Endodermal cell (in vitro differentiated cells): ENCODE measurements at regions not wholly inside any gene's neighbourhood (a gene's known extent, or its start where the extent isn't known, plus 50 kb on each side); places are given as distances from the start of the nearest gene placed in this dataset.

Source experiments
- DNase-seq: peaks from one replicate; pipeline ENCODE4 v3.0.0-alpha.2; 2017
- H3K27ac ChIP-seq: 2 replicates; pipeline ENCODE4 v1.5.1; 2013; ENCODE audit warnings: mild to moderate bottlenecking, low read depth, low read length, moderate library complexity
- H3K27me3 ChIP-seq: 2 replicates; pipeline ENCODE4 v1.6.1; 2013; ENCODE audit warnings: mild to moderate bottlenecking, low read length, moderate library complexity; ENCODE audit not compliant: insufficient read depth, control insufficient read depth, poor library complexity, severe bottlenecking
- H3K36me3 ChIP-seq: 2 replicates; pipeline ENCODE4 v1.7.0; 2013; ENCODE audit warnings: mild to moderate bottlenecking, low read length, moderate library complexity; ENCODE audit not compliant: control insufficient read depth, insufficient read depth
- H3K4me1 ChIP-seq: one replicate; pipeline ENCODE4 v1.7.0; 2013; ENCODE audit warnings: low read length; ENCODE audit not compliant: control insufficient read depth, insufficient read depth
- H3K4me3 ChIP-seq: 2 replicates; pipeline ENCODE4 v1.5.1; 2013; ENCODE audit warnings: mild to moderate bottlenecking, low read length, moderate library complexity
- H3K9ac ChIP-seq: 2 replicates; pipeline ENCODE4 v1.6.1; 2013; ENCODE audit warnings: mild to moderate bottlenecking, low read length, moderate library complexity; ENCODE audit not compliant: poor library complexity, severe bottlenecking; ENCODE audit errors: extremely low read depth
- H3K9me3 ChIP-seq: 2 replicates; pipeline ENCODE4 v1.6.1; 2013; ENCODE audit warnings: mild to moderate bottlenecking, low read length, moderate library complexity; ENCODE audit not compliant: control insufficient read depth
- H3K27ac Mint-ChIP-seq: 2 replicates; pipeline ENCODE4 v1.8.0; 2020; ENCODE audit warnings: mixed read lengths
- H3K27me3 Mint-ChIP-seq: 2 replicates; pipeline ENCODE4 v1.8.0; 2021; ENCODE audit warnings: mild to moderate bottlenecking, mixed read lengths; ENCODE audit not compliant: insufficient read depth
- H3K36me3 Mint-ChIP-seq: 2 replicates; pipeline ENCODE4 v1.8.0; 2020; ENCODE audit warnings: low read depth, mixed read lengths
- H3K4me1 Mint-ChIP-seq: 2 replicates; pipeline ENCODE4 v1.8.0; 2020; ENCODE audit warnings: mixed read lengths
- H3K4me3 Mint-ChIP-seq: 2 replicates; pipeline ENCODE4 v1.8.0; 2020; ENCODE audit warnings: mild to moderate bottlenecking, moderate library complexity, mixed read lengths
- H3K9me3 Mint-ChIP-seq: 2 replicates; pipeline ENCODE4 v1.8.0; 2020; ENCODE audit warnings: mild to moderate bottlenecking, mixed read lengths
- CTCF ChIP-seq: fragments of 200-600 bp; sonication (generic); conservative IDR thresholded peaks from 2 replicates; pipeline ENCODE4 v1.5.0; 2021; ENCODE audit warnings: antibody characterized with exemption, mild to moderate bottlenecking
- WGBS, 2 experiments: methylation state at CpG; one replicate each; pipeline versions ENCODE4 v1.1.5 to v1.1.7; 2013; ENCODE audit warnings: missing lambda C conversion rate in 2 of 2, mixed read lengths in 1 of 2; ENCODE audit not compliant: insufficient coverage in 1 of 2, insufficient read length in 1 of 2; 5-methylcytosine and 5-hydroxymethylcytosine counted together

DNA sequence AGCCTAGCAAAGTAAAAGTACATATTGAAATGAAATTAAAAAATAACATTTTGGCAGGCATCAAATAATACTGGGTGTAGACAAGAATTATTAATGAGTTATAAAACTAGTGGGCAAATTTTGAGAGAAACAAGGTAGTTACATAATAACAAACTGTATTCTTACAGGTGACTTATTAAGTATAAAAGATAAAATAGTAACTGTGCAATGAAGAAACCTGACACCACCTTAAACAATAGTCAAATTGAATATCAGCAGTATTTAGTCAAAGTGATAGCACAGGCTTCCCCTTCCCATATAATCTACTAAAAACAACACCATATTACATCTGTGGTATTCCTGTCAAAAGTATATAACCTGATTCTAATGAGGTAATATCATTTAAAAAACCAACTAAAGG is 1099.8 kb upstream of the CRIM1 start:
- no peak overlapping the region for H3K27ac Mint-ChIP-seq
- H3K36me3 Mint-ChIP-seq: no peaks in the 10 kb centered on the region
- no peaks in the 10 kb centered on the region for H3K27me3 Mint-ChIP-seq
- no peaks in the 10 kb centered on the region for H3K4me1 Mint-ChIP-seq
- Histone ChIP-seq H3K4me3 (no peak overlapping the region), H3K9me3 (no peaks in the 10 kb centered on the region), H3K36me3 (no peaks in the 10 kb centered on the region), H3K27me3 (no peaks in the 10 kb centered on the region), H3K4me1 (no peaks in the 10 kb centered on the region), H3K27ac (no peak overlapping the region), H3K9ac (no peak overlapping the region)
- H3K9me3 Mint-ChIP-seq: peaks cover 7% of the 10 kb centered on the region
- no peak for DNase-seq
- no peak for TF ChIP-seq CTCF
- no peak overlapping the region for H3K4me3 Mint-ChIP-seq

GRCh38 chr2:35251156-35251555 is 1104.4 kb upstream of the CRIM1 start:
- no peaks in the 10 kb centered on the region for H3K36me3 ChIP-seq
- WGBS, 2 experiments: 88 to 97% methylated on average over 1 to 2 of the region's 3 CpGs
- no peaks in the 10 kb centered on the region for H3K4me1 Mint-ChIP-seq

DNA sequence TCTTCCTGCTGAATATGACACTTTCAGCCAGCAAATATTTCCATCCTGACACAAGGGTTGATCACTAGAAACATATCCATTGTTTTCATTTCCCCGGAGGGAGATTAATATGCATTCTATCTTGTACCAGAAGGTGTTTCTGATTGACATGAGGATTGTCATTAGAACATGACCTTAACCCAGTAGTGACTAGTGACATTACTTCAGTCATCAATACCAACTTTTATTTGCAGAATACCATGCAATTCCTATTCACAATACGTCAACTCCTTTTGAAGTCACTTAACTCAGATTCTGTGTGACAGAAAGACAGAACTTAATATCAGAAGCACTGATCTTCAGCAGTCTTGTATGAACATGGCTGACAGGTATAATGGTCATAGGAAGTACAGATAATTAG is 1108.9 kb upstream of the CRIM1 start:
- Histone ChIP-seq H3K36me3 (no peaks in the 10 kb centered on the region), H3K27me3 (no peaks in the 10 kb centered on the region), H3K9me3 (peaks cover 18% of the 10 kb centered on the region), H3K9ac (no peak overlapping the region), H3K27ac (no peak overlapping the region), H3K4me1 (no peaks in the 10 kb centered on the region), H3K4me3 (no peak overlapping the region)
- no peak overlapping the region for H3K4me3 Mint-ChIP-seq
- TF ChIP-seq CTCF: no peak
- no peaks in the 10 kb centered on the region for H3K27me3 Mint-ChIP-seq
- H3K9me3 Mint-ChIP-seq: peaks cover 25% of the 10 kb centered on the region
- H3K27ac Mint-ChIP-seq: no peak overlapping the region
- WGBS, 2 experiments: 83 to 89% methylated on average over 1 to 2 of the region's 2 CpGs
- no peaks in the 10 kb centered on the region for H3K4me1 Mint-ChIP-seq
- no peak for DNase-seq
- no peaks in the 10 kb centered on the region for H3K36me3 Mint-ChIP-seq

More at GRCh38 chr2:35251156-35251555, 1104.4 kb upstream of the CRIM1 start:
- DNase-seq: no peak
- Histone ChIP-seq H3K4me3 (no peak overlapping the region), H3K4me1 (no peaks in the 10 kb centered on the region), H3K9me3 (peaks cover 18% of the 10 kb centered on the region), H3K9ac (no peak overlapping the region), H3K27me3 (no peaks in the 10 kb centered on the region), H3K27ac (no peak overlapping the region)
- H3K27ac Mint-ChIP-seq: no peak overlapping the region
- no peaks in the 10 kb centered on the region for H3K36me3 Mint-ChIP-seq
- TF ChIP-seq CTCF: no peak
- H3K27me3 Mint-ChIP-seq: no peaks in the 10 kb centered on the region
- peaks cover 30% of the 10 kb centered on the region for H3K9me3 Mint-ChIP-seq
- H3K4me3 Mint-ChIP-seq: no peak overlapping the region
